MM.1S (cell line): ENCODE measurements at regions not wholly inside any gene's neighbourhood (a gene's known extent, or its start where the extent isn't known, plus 50 kb on each side); places are given as distances from the start of the nearest gene placed in this dataset.

Experiments used
- DNase-seq: peaks from one replicate; pipeline ENCODE4 v3.0.0-alpha.2; 2015
- H2AFZ ChIP-seq: fragments of 300-600 bp; sonication (generic); 2 replicates; pipeline ENCODE4 v1.6.0; 2016; ENCODE audit warnings: antibody characterized with exemption, low read length
- H3F3A ChIP-seq: fragments of 300-600 bp; sonication (generic); 2 replicates; pipeline ENCODE4 v1.6.1; 2016; ENCODE audit warnings: mild to moderate bottlenecking, antibody characterized with exemption, low read length, moderate library complexity, mixed read lengths; ENCODE audit not compliant: insufficient read depth
- H3K27ac ChIP-seq: fragments of 300-600 bp; sonication (generic); 2 replicates; pipeline ENCODE4 v1.5.1; 2016; ENCODE audit warnings: mild to moderate bottlenecking, low read length
- H3K27me3 ChIP-seq: fragments of 300-600 bp; sonication (generic); replicated peaks from 2 replicates; pipeline ENCODE4 v1.6.0; 2016; ENCODE audit warnings: low read length; ENCODE audit not compliant: insufficient read depth
- H3K36me3 ChIP-seq: fragments of 300-600 bp; sonication (generic); replicated peaks from 2 replicates; pipeline ENCODE4 v1.6.1; 2016; ENCODE audit warnings: mild to moderate bottlenecking, low read length, mixed read lengths; ENCODE audit not compliant: insufficient read depth
- H3K4me1 ChIP-seq: fragments of 300-600 bp; sonication (generic); 2 replicates; pipeline ENCODE4 v1.6.1; 2016; ENCODE audit warnings: low read length, mixed read lengths
- H3K4me2 ChIP-seq: fragments of 300-600 bp; sonication (generic); 2 replicates; pipeline ENCODE4 v1.6.0; 2016; ENCODE audit warnings: low read depth, low read length
- H3K4me3 ChIP-seq: fragments of 300-600 bp; sonication (generic); 2 replicates; pipeline ENCODE4 v1.5.1; 2016; ENCODE audit warnings: low read length, mixed read lengths
- H3K79me2 ChIP-seq: fragments of 300-600 bp; sonication (generic); 2 replicates; pipeline ENCODE4 v1.6.1; 2016; ENCODE audit warnings: mixed run types, low read length, mixed read lengths
- H3K9ac ChIP-seq: fragments of 300-600 bp; sonication (generic); 2 replicates; pipeline ENCODE4 v1.6.1; 2016; ENCODE audit warnings: low read length, mixed read lengths
- H3K9me2 ChIP-seq: fragments of 300-600 bp; sonication (generic); replicated peaks from 2 replicates; pipeline ENCODE4 v1.6.1; 2016; ENCODE audit warnings: mild to moderate bottlenecking, low read length, mixed read lengths; ENCODE audit not compliant: insufficient read depth
- H3K9me3 ChIP-seq: fragments of 300-600 bp; sonication (generic); replicated peaks from 2 replicates; pipeline ENCODE4 v1.6.1; 2016; ENCODE audit warnings: mild to moderate bottlenecking, low read length, mixed read lengths; ENCODE audit not compliant: insufficient read depth
- H4K20me1 ChIP-seq: fragments of 300-600 bp; sonication (generic); 2 replicates; pipeline ENCODE4 v1.6.1; 2016; ENCODE audit warnings: mild to moderate bottlenecking, low read length, moderate library complexity, mixed read lengths; ENCODE audit not compliant: insufficient read depth
- EZH2 ChIP-seq: fragments of 300-600 bp; sonication (generic); optimal IDR thresholded peaks from 2 replicates; pipeline ENCODE3; 2017; ENCODE audit warnings: low read depth, mild to moderate bottlenecking, antibody characterized with exemption, low read length, mixed read lengths
- EZH2phosphoT487 ChIP-seq: fragments of 300-600 bp; sonication (generic); IDR thresholded peaks from 2 replicates; pipeline ENCODE4 v1.6.1; 2018; ENCODE audit warnings: antibody characterized with exemption, low read length
- TF ChIP-seq, protein P1 (sequence below): fragments of 300-600 bp; sonication (generic); IDR thresholded peaks from 2 replicates; pipeline ENCODE4 v1.5.1; 2016; ENCODE audit warnings: antibody characterized with exemption, low read length, mixed read lengths

DNA sequence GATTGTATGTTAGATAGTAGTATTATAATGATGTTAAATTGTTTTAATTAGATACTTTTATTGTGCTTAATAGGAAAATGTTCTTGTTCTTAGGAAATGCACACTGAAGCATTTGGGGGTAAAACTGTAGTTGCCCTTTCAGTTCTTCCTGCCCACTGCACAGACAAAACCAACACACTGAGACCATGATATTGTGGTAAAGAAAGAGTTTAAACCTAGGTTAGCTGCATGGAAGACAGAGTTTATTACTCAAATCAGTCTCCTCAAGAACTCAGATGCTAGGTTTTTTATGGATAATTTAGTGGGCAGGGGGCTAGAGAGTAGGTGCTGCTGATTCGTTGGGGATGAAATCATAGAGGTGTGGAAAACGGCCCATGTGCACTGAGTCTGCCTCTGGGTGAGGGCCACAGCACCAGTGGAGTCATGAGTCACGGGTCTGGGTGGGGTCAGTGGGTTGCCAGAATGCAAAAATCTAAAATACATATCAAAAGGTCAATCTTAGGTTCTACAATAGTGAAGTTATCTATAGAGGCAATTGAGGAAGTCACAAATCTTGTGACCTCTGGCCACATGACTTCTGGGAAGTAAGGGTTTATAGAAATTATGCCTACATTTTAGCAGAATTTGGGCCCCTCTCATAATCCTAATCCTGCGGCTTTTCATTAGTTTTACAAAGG, 124.8 kb upstream of the FOXN2 start:
- Histone ChIP-seq H2AFZ (no peak overlapping the region), H3K9me3 (no peaks in the 10 kb centered on the region), H3K4me1 (no peaks in the 10 kb centered on the region), H4K20me1 (no peaks in the 10 kb centered on the region), H3K9me2 (no peaks in the 10 kb centered on the region), H3F3A (no peaks in the 10 kb centered on the region), H3K36me3 (no peaks in the 10 kb centered on the region), H3K27me3 (no peaks in the 10 kb centered on the region), H3K79me2 (no peaks in the 10 kb centered on the region), H3K4me3 (no peak overlapping the region), H3K27ac (no peak overlapping the region), H3K9ac (no peak overlapping the region), H3K4me2 (no peak overlapping the region)
- no peak for DNase-seq
- TF ChIP-seq, protein P1, sequence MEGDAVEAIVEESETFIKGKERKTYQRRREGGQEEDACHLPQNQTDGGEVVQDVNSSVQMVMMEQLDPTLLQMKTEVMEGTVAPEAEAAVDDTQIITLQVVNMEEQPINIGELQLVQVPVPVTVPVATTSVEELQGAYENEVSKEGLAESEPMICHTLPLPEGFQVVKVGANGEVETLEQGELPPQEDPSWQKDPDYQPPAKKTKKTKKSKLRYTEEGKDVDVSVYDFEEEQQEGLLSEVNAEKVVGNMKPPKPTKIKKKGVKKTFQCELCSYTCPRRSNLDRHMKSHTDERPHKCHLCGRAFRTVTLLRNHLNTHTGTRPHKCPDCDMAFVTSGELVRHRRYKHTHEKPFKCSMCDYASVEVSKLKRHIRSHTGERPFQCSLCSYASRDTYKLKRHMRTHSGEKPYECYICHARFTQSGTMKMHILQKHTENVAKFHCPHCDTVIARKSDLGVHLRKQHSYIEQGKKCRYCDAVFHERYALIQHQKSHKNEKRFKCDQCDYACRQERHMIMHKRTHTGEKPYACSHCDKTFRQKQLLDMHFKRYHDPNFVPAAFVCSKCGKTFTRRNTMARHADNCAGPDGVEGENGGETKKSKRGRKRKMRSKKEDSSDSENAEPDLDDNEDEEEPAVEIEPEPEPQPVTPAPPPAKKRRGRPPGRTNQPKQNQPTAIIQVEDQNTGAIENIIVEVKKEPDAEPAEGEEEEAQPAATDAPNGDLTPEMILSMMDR: no peak
- TF ChIP-seq EZH2phosphoT487: no peak
- no peak for TF ChIP-seq EZH2

DNA sequence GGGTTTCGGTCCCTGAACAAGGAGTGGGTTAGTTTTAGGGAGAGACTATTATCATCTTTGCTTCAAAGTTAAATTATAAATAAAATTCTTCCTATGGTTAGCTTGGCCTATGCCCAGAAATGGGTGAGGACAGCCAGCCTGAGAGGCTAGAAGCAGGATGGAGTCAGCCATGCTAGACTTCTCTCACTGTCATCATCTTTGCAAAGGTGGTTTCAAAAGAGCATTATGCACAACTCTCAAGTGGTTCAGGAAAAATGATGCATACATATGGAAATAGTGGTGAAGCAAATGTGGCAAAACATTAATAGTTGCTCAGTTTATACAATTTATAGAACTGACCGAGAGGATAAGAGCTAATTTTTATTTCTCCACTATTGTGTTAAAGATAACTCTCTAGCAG, 124.3 kb upstream of the FOXN2 start:
- H3K9me2 ChIP-seq: no peaks in the 10 kb centered on the region
- H3K4me3 ChIP-seq: no peak overlapping the region
- no peaks in the 10 kb centered on the region for H3K36me3 ChIP-seq
- H4K20me1 ChIP-seq: no peaks in the 10 kb centered on the region
- no peak overlapping the region for H2AFZ ChIP-seq
- H3K27ac ChIP-seq: no peak overlapping the region
- H3K4me1 ChIP-seq: no peaks in the 10 kb centered on the region
- no peak overlapping the region for H3K9ac ChIP-seq
- no peak for TF ChIP-seq EZH2phosphoT487
- TF ChIP-seq, protein P1: no peak
- no peak for TF ChIP-seq EZH2
- no peaks in the 10 kb centered on the region for H3K79me2 ChIP-seq
- H3K9me3 ChIP-seq: no peaks in the 10 kb centered on the region
- no peak overlapping the region for H3K4me2 ChIP-seq
- no peaks in the 10 kb centered on the region for H3K27me3 ChIP-seq
- no peaks in the 10 kb centered on the region for H3F3A ChIP-seq
- no peak for DNase-seq

DNA sequence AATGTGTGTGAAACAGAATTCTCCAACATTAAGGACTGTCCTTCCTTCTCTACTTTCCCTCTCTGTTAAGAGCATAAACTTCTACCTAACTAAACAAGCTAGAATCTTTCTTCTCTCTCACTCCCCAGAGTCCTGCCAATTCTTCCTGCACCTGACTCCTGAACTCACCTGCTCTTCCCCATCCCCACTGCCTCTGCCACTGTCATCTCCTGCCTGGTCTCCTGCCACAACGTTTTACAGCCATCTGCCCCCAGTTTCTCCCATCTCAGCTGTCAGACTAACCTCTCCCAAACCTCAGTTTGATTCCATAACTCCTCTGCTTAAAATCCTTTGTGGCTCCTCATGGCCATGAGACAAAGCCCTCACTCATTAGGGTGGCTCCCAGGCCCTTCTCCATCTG, 119.8 kb upstream of the FOXN2 start:
- no peaks in the 10 kb centered on the region for H3F3A ChIP-seq
- DNase-seq: no peak
- H3K27ac ChIP-seq: no peak overlapping the region
- no peak overlapping the region for H3K9ac ChIP-seq
- no peaks in the 10 kb centered on the region for H3K9me2 ChIP-seq
- no peaks in the 10 kb centered on the region for H4K20me1 ChIP-seq
- H3K4me2 ChIP-seq: no peak overlapping the region
- H3K27me3 ChIP-seq: no peaks in the 10 kb centered on the region
- H2AFZ ChIP-seq: no peak overlapping the region
- TF ChIP-seq EZH2phosphoT487 (no peak), EZH2 (no peak)
- TF ChIP-seq, protein P1: no peak
- H3K36me3 ChIP-seq: no peaks in the 10 kb centered on the region
- no peaks in the 10 kb centered on the region for H3K4me1 ChIP-seq
- H3K4me3 ChIP-seq: no peak overlapping the region
- H3K79me2 ChIP-seq: no peaks in the 10 kb centered on the region
- H3K9me3 ChIP-seq: no peaks in the 10 kb centered on the region
